DOHH2 (cell line): ENCODE measurements at regions not wholly inside any gene's neighbourhood (a gene's known extent, or its start where the extent isn't known, plus 50 kb on each side); places are given as distances from the start of the nearest gene placed in this dataset.

ENCODE experiments used
- H3F3A ChIP-seq: fragments of 200-600 bp; sonication (generic), shearing (Covaris generic); 2 replicates; pipeline ENCODE4 v1.6.0; 2016; ENCODE audit warnings: antibody characterized with exemption, mild to moderate bottlenecking; ENCODE audit not compliant: control insufficient read depth, insufficient read depth
- H3K27ac ChIP-seq: fragments of 200-600 bp; sonication (generic); 2 replicates; pipeline ENCODE4 v1.5.1; 2014; ENCODE audit warnings: low read depth, mild to moderate bottlenecking, low read length, moderate library complexity
- H3K27me3 ChIP-seq: fragments of 200-600 bp; sonication (generic); 2 replicates; pipeline ENCODE4 v1.6.1; 2014; ENCODE audit warnings: mild to moderate bottlenecking, low read length, mixed read lengths; ENCODE audit not compliant: control insufficient read depth
- H3K36me3 ChIP-seq: fragments of 200-600 bp; sonication (generic); 2 replicates; pipeline ENCODE4 v1.6.1; 2014; ENCODE audit warnings: mild to moderate bottlenecking, low read length, moderate library complexity, mixed read lengths; ENCODE audit not compliant: control insufficient read depth
- H3K4me1 ChIP-seq: fragments of 200-600 bp; sonication (generic); 2 replicates; pipeline ENCODE4 v1.6.1; 2014; ENCODE audit warnings: mild to moderate bottlenecking, low read length, mixed read lengths; ENCODE audit not compliant: control insufficient read depth
- H3K4me2 ChIP-seq: fragments of 200-600 bp; sonication (generic); 2 replicates; pipeline ENCODE4 v1.6.0; 2014; ENCODE audit warnings: mild to moderate bottlenecking, low read length, moderate library complexity
- H3K4me3 ChIP-seq: fragments of 200-600 bp; sonication (generic); 2 replicates; pipeline ENCODE4 v1.5.1; 2014; ENCODE audit warnings: mild to moderate bottlenecking, low read length, mixed read lengths
- H3K79me2 ChIP-seq: fragments of 200-600 bp; sonication (generic); 2 replicates; pipeline ENCODE4 v1.6.1; 2014; ENCODE audit warnings: mild to moderate bottlenecking, low read length, mixed read lengths; ENCODE audit not compliant: control insufficient read depth
- H3K9me2 ChIP-seq: fragments of 200-600 bp; sonication (generic); replicated peaks from 2 replicates; pipeline ENCODE4 v1.6.1; 2014; ENCODE audit warnings: mild to moderate bottlenecking, low read length, mixed read lengths; ENCODE audit not compliant: control insufficient read depth
- H3K9me3 ChIP-seq: fragments of 200-600 bp; sonication (generic); 2 replicates; pipeline ENCODE4 v1.6.1; 2014; ENCODE audit warnings: antibody characterized with exemption, low read length, mixed read lengths; ENCODE audit not compliant: control insufficient read depth, insufficient read depth
- H4K20me1 ChIP-seq: fragments of 200-600 bp; sonication (generic); 2 replicates; pipeline ENCODE4 v1.6.0; 2014; ENCODE audit warnings: low read depth, mild to moderate bottlenecking, antibody characterized with exemption, low read length, moderate library complexity; ENCODE audit not compliant: control insufficient read depth, insufficient read depth
- CTCF ChIP-seq: fragments of 200-600 bp; sonication (generic); IDR thresholded peaks from one replicate; pipeline ENCODE4 v1.5.1; 2014; ENCODE audit warnings: antibody characterized with exemption, mild to moderate bottlenecking, low read depth, low read length; ENCODE audit not compliant: poor library complexity, severe bottlenecking
- EZH2phosphoT487 ChIP-seq: fragments of 200-600 bp; sonication (generic); IDR thresholded peaks from 2 replicates; pipeline ENCODE4 v1.6.1; 2017; ENCODE audit warnings: borderline replicate concordance, mild to moderate bottlenecking, antibody characterized with exemption, low read length, moderate library complexity, mixed read lengths

GRCh38 chr1:192436441-192437078, 119.8 kb downstream of the RGS21 start:
- Histone ChIP-seq H3K79me2 (no peaks in the 10 kb centered on the region), H3F3A (no peaks in the 10 kb centered on the region), H3K4me1 (no peaks in the 10 kb centered on the region)

GRCh38 chr1:192438737-192439136, 121.9 kb downstream of the RGS21 start:
- Histone ChIP-seq H3K27ac (no peak overlapping the region), H3K36me3 (no peaks in the 10 kb centered on the region), H3K79me2 (no peaks in the 10 kb centered on the region), H3K4me2 (no peak overlapping the region), H3F3A (no peaks in the 10 kb centered on the region), H4K20me1 (no peaks in the 10 kb centered on the region), H3K9me3 (no peaks in the 10 kb centered on the region), H3K4me1 (no peaks in the 10 kb centered on the region), H3K9me2 (no peaks in the 10 kb centered on the region), H3K4me3 (no peak overlapping the region), H3K27me3 (peaks cover 7% of the 10 kb centered on the region; the same call in 1 of the 2 replicates)
- TF ChIP-seq CTCF (no peak), EZH2phosphoT487 (no peak)

More at GRCh38 chr1:192436441-192437078, 119.8 kb downstream of the RGS21 start:
- peaks cover 4% of the 10 kb centered on the region; the same call in 1 of the 2 replicates for H3K27me3 ChIP-seq
- no peaks in the 10 kb centered on the region for H3K9me2 ChIP-seq
- H3K4me2 ChIP-seq, result no peak overlapping the region
- no peaks in the 10 kb centered on the region for H3K9me3 ChIP-seq
- H3K4me3 ChIP-seq, result no peak overlapping the region
- no peaks in the 10 kb centered on the region for H4K20me1 ChIP-seq
- no peak overlapping the region for H3K27ac ChIP-seq
- no peaks in the 10 kb centered on the region for H3K36me3 ChIP-seq
- no peak for TF ChIP-seq CTCF
- no peak for TF ChIP-seq EZH2phosphoT487

- no peaks in the 10 kb centered on the region for H3K9me2 ChIP-seq
- no peaks in the 10 kb centered on the region for H3K9me3 ChIP-seq
- no peaks in the 10 kb centered on the region for H3F3A ChIP-seq
- H3K27me3 ChIP-seq, result peaks cover 7% of the 10 kb centered on the region; the same call in 1 of the 2 replicates
- no peak for TF ChIP-seq EZH2phosphoT487
- no peak overlapping the region for H3K4me2 ChIP-seq
- no peaks in the 10 kb centered on the region for H3K36me3 ChIP-seq
- H4K20me1 ChIP-seq, result no peaks in the 10 kb centered on the region
- no peaks in the 10 kb centered on the region for H3K4me1 ChIP-seq
- no peak overlapping the region for H3K27ac ChIP-seq
- no peak overlapping the region for H3K4me3 ChIP-seq
- no peaks in the 10 kb centered on the region for H3K79me2 ChIP-seq
Measured at GRCh38 chr1:192439373-192440025, 122.7 kb downstream of the RGS21 start.

GRCh38 chr1:192441492-192441891, 124.7 kb downstream of the RGS21 start:
- no peaks in the 10 kb centered on the region for H3K9me3 ChIP-seq
- no peak overlapping the region for H3K4me2 ChIP-seq
- H3K36me3 ChIP-seq, result no peaks in the 10 kb centered on the region
- no peaks in the 10 kb centered on the region for H3K9me2 ChIP-seq
- peaks cover 7% of the 10 kb centered on the region; the same call in 1 of the 2 replicates for H3K27me3 ChIP-seq
- TF ChIP-seq CTCF (no peak), EZH2phosphoT487 (no peak)
- H3F3A ChIP-seq, result no peaks in the 10 kb centered on the region
- H3K79me2 ChIP-seq, result no peaks in the 10 kb centered on the region
- H3K27ac ChIP-seq, result no peak overlapping the region
- H4K20me1 ChIP-seq, result no peaks in the 10 kb centered on the region
- H3K4me3 ChIP-seq, result no peak overlapping the region
- H3K4me1 ChIP-seq, result no peaks in the 10 kb centered on the region
